Upper lobe of left lung (tissue), 4 donors: ENCODE measurements at regions not wholly inside any gene's neighbourhood (a gene's known extent, or its start where the extent isn't known, plus 50 kb on each side); places are given as distances from the start of the nearest gene placed in this dataset.

Experiments
- CTCF ChIP-seq, 6 experiments: fragments of 450-650 bp in 4 of 6; fragments of 200-600 bp in 2 of 6; sonication (generic) in 2 of 6; IDR thresholded peaks; one replicate each; pipeline ENCODE4 v1.5.1; 2016 to 2019; ENCODE audit warnings: antibody characterized with exemption in 6 of 6
- EP300 ChIP-seq, 4 donors: sonication (generic); formaldehyde crosslinking; IDR thresholded peaks; one replicate each; pipeline ENCODE4 v1.5.1; 2017; ENCODE audit warnings: antibody characterized with exemption in 4 of 4, control low read depth in 2 of 4
- POLR2A ChIP-seq, 4 donors: fragments of 450-650 bp; IDR thresholded peaks; one replicate each; pipeline ENCODE4 v1.5.1; 2016 to 2017; ENCODE audit warnings: antibody characterized with exemption in 4 of 4, mild to moderate bottlenecking in 2 of 4
- POLR2AphosphoS5 ChIP-seq, 2 donors: sonication (generic); formaldehyde crosslinking; IDR thresholded peaks; one replicate each; pipeline ENCODE4 v1.5.1; 2017; ENCODE audit warnings: antibody characterized with exemption in 2 of 2

GRCh38 chr4:154081391-154081790, 292.5 kb upstream of the SFRP2 start:
- TF ChIP-seq CTCF (IDR thresholded peaks at IDR 0.05) (no peak), EP300 (IDR thresholded peaks at IDR 0.05) (no peak), POLR2A (IDR thresholded peaks at IDR 0.05) (no peak), POLR2AphosphoS5 (IDR thresholded peaks at IDR 0.05) (no peak)
